GM04503 (cell line): ENCODE measurements at regions not wholly inside any gene's neighbourhood (a gene's known extent, or its start where the extent isn't known, plus 50 kb on each side); places are given as distances from the start of the nearest gene placed in this dataset.

Experiments used
- DNase-seq: peaks from one replicate; pipeline ENCODE4 v3.0.0-alpha.2; 2012; ENCODE audit warnings: low read depth

DNA sequence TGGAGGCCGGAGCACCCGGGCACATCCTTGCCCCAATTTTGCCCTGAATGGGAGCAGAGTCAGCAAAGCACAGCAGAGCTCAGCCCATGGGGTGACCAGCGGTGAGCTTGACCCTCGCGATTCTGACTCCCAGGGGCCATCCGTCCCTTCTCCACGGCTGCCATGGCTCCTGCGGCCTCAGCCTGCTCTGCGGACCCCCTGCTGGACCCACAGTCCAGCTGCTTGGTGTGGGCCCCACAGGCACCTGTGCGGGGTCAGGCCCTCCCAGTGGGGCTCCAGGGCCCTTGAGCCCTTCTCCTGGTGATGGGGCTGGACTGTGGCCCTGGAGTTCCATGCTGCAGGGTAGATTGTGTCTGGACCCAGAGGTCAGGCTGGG is 144.2 kb downstream of the ENGASE start:
- DNase-seq, result no peak

- no peak for DNase-seq
Observed at GRCh38 chr17:79218175-79218824, 143.7 kb downstream of the ENGASE start.

- no peak for DNase-seq
Observed at GRCh38 chr17:79217473-79218135, 143.0 kb downstream of the ENGASE start.

DNA sequence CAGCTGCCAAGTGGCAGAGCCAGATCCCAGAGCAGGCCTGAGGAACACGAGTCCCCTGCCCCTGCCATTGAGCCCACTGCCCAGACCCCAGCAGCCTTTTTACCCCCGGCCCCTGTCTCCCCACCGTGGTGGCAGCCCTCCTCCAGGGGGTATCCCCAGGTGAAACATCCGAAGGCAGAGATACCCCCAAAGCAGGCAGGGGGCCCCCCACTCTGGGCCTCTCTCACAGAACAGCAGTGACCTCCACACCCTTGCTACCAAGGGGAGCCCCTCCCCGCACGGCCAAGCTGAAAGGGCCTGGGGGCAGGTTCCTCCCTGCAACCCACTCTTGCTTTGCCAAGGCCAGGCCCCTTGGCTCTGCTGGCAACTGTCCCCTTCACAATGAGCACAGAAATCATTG is 142.2 kb downstream of the ENGASE start:
- no peak for DNase-seq

- no peak for DNase-seq
Observed at GRCh38 chr17:79216391-79216790, 141.8 kb downstream of the ENGASE start.

- no peak for DNase-seq
Observed at GRCh38 chr17:79215631-79216030, 141.0 kb downstream of the ENGASE start.

DNA sequence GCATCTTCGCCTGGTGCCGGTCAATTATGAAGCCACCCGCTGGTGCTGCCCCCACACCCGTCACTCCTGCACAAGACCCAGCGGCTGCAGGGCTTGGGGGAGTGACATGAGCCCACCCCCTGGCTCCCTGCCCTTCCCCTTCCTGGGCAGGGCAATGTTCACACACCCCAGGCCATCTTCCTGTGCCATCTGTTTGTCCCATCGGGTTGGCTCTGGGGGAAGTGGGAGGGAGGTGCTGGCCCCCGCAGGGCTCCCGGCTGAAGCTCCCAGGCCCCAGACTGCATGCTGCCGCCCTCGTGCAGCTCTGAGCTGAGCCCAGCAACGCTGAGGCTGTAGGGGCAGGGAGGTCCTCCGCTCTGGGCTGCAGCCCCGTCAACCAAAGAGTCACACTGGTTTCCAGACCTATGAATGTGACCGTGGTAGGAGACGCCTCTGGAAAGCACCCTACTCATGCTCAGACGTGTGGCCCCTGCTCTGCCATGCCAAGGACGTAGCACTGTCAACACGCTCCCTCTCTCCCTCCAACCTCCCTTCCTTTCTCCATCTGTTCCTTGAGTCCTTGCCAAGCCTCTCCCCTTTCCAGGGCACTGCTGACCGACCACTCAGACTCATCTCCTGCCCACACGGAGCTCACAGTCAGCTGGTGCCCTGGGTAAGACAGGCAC is 140.4 kb downstream of the ENGASE start:
- DNase-seq, result no peak

- no peak for DNase-seq
Observed at GRCh38 chr17:79214459-79214858, 139.8 kb downstream of the ENGASE start.

DNA sequence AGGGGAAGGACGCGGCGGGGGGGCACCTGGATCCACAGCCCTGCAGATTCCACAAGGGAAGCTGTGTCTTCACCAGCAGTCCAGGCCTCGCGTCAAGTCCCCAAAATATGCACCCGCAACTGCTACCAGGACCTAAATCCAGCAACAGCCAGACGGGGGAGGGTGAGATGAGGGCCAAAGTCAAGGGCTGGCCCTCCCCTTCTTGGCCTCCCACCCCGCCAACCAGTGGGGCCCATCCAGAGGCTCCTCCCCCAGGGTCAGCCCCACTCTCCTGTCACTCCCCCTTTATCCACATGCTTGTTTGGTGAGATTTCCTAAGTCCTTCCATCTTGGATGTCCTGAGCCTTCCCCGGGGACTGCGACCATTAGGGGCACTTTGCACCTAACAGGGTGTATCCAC is 138.7 kb downstream of the ENGASE start:
- no peak for DNase-seq

- DNase-seq, result no peak
Observed at GRCh38 chr17:79212149-79213087, 137.8 kb downstream of the ENGASE start.

DNA sequence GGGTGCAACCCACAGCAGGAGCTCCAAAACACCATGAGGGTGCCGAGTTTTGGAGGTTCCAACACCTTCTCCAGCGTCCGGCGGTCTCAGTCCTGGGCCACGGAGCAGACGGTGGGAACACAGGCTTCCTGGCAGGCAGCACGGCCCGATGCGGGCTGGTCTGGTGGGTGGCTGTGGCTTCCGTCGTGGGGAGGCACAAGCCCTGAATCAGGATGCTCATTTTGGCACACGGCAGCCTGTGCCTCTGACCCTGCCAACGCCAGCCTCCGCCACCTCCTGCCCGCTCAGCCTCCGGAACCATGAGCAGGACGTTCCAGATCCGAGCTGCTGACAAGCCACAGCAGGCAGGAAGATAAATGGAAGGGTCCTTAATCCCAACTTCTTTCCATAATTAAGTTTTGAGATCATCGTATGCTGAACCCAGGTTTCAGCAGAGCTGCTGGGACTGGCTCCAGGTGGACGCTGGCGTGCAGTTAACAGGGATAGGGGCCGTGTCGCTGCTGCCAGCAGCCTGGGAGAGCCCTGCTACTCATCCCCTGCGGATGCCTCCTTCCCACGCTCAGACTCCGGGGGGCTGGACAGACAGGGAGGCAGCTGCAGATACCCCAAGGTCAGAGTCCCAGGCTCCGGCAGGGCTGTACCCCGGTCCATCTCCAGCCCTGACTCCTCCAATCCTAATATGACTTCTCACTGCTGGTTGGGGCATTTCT is 136.6 kb downstream of the ENGASE start:
- DNase-seq, result no peak

DNA sequence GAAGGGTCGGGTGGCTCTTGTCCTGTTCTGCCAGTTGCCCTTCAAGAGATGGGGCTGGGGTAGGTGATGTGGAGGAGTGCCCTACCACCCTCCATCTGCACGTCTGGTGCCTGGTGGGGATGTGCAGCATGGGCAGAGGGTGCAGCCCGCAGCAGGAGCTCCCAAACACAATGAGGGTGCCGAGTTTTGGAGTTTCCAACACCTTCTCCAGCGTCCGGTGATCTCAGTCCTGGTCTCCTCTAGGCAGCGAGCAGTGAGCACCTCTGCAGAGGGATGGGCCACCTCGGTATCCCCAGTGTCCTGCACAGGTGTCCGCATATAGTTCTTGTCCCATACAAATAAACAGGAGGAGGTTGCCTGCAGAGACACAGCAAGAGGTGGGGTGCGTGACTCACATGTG is 136.0 kb downstream of the ENGASE start:
- no peak for DNase-seq

DNA sequence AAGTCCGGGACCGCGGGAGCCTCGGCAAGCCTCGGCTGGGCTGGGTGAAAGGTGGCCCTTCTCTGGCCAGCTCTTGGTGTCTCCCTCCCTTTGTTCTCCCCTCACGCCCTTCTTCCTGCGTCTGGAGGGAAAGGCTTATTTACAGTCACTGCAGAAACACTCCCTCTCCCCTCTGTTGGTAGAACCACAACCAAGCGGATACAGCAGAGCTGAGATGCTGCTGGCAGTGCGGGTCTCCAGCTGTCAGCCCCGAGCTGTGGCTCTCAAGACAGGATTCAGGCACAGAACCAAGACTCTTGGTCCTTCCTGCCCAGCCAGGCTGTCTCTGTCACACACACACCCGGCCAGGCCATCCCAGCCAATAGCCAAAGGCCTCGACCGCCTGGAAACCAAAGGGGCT is 133.3 kb downstream of the ENGASE start:
- no peak for DNase-seq

DNA sequence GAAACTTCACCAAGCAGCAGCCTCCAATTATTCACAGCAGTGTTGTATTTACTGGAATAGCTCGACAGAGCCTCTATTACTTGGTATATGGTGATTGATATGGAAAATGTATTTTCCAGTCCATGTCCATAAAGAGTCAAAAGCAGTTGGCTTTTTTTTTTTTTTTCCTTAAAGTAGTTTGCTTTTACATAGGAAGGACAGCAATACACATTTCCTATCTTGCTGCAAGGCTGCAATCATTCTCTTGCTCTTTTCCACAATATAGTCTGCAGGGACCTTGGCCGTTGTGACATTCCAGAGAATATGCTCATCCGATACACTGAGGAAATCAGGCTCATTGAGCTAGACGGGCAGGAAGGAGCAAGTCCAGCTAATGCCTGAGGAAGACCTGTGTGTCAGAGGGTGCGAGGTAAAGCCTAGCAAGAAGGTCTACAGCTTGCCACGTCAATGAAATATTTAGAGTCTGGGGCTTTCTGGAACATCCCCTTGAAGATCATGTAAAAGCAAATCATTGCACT is 131.1 kb downstream of the ENGASE start:
- DNase-seq, result no peak

DNA sequence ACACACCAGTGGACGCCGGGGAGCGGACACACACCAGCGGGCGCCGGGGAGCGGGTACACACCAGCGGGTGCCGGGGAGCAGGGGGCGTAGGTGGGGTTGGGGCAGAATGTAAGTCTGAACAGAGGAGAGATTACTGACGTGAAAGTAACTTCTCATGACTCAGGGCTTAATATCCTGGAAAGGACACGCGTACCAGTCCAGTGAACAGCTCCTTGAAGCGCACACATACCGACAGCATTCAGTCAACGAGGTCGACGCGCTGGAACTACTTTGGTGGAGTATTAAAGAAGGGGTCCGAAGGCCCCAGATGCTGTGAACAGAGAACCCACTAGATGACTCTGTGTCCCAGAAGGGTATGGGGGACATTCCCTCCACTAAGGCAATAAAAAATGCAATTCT is 129.6 kb downstream of the ENGASE start:
- no peak for DNase-seq

DNA sequence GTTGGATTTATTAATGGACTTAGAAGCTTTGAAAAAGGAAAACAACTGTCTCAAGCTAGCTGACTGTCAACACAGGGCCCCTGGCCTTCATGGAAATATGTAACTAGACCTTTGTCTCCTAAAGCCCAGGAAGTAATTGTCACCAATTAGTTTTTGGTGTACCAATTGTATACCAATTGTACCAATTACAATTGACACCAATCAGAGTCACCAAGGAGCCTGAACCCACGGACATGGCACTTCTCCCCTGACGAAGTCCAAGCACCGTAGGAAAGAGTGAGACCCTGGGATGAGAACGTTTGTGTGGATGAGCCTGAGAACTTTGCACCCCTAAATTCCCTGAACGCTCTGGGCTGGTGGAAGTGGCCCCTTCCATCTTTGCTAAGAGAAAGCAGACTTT is 129.0 kb downstream of the ENGASE start:
- DNase-seq, result no peak

GRCh38 chr17:79203016-79203415 is 128.4 kb downstream of the ENGASE start:
- DNase-seq, result no peak

GRCh38 chr17:79202480-79202879 is 127.9 kb downstream of the ENGASE start:
- no peak for DNase-seq

- DNase-seq, result peak; percentile 46
Observed at GRCh38 chr17:79201536-79202227, 127.1 kb downstream of the ENGASE start.

DNA sequence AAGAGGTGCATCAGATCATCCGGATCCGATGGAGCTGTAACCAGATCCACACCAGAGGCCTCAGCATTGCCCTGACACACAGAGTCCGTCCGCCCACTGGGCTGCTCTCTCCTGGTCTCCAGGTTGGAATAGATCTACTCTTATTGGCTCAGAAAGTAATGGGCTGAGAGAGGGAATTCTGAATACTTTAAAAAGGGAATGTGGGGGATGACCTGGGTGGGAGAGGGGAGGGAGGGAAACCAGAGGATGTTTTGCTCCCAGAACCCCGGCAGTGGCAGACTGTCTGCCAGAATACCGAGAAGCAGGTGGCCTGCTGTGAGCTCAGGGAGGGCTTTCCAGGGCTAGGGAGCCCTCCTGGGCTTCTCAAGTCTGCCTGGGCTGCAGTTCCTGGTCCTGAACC is 126.5 kb downstream of the ENGASE start:
- DNase-seq, result no peak

DNA sequence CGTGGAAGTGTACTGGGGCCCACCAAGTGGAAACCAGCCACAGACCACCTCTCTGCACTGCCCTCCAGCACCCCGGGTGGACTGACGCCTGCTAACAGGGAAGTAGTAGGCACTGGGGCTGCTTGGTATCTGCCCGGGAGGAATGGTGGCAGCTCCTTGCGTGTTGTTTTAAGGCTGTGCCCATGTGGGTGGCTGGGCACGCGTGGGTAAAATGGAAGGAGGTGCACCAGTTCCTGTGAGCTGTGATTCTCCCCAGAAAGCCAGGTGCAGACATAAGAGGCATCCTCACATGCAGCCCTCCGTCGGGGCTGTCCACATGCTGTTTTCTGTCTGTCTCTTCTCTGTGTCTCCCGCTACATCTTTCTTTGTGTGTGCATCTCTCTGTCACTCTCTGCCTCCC is 122.3 kb downstream of the ENGASE start:
- DNase-seq, result no peak
